Breast epithelium (tissue), 4 donors: ENCODE measurements at regions not wholly inside any gene's neighbourhood (a gene's known extent, or its start where the extent isn't known, plus 50 kb on each side); places are given as distances from the start of the nearest gene placed in this dataset.

ENCODE experiments used
- DNase-seq, 2 donors: peaks; one replicate each; pipeline ENCODE4 v3.0.0-alpha.2; 2019; ENCODE audit warnings: low spot score in 2 of 2
- H3K27ac ChIP-seq, 2 donors: fragments of 200-600 bp; sonication (generic) in 1 of 2; one replicate each; pipeline ENCODE4 v1.5.1; 2016 to 2019; ENCODE audit warnings: mild to moderate bottlenecking in 1 of 2
- H3K27me3 ChIP-seq, 2 donors: fragments of 200-600 bp; sonication (generic) in 1 of 2; one replicate each; pipeline versions ENCODE4 v1.5.1 to v1.6.0; 2017 to 2019; ENCODE audit warnings: control low read depth in 1 of 2, mild to moderate bottlenecking in 1 of 2
- H3K36me3 ChIP-seq: fragments of 200-600 bp; one replicate; pipeline ENCODE4 v1.5.1; 2019
- H3K4me1 ChIP-seq, 2 donors: fragments of 200-600 bp; sonication (generic); one replicate each; pipeline ENCODE4 v1.5.1; 2016 to 2019; ENCODE audit warnings: control low read depth in 1 of 2
- H3K4me3 ChIP-seq, 3 donors: fragments of 200-600 bp; sonication (generic); 1 replicate in 2 of 3; 2 replicates in 1 of 3; pipeline ENCODE4 v1.5.1; 2016 to 2019; ENCODE audit warnings: mild to moderate bottlenecking in 3 of 3, moderate library complexity in 2 of 3
- H3K9me3 ChIP-seq, 2 donors: fragments of 200-600 bp; sonication (generic) in 1 of 2; one replicate each; pipeline ENCODE4 v1.5.1; 2016 to 2019; ENCODE audit warnings: control low read depth in 1 of 2
- CTCF ChIP-seq, 3 donors: fragments of 450-650 bp; IDR thresholded peaks; one replicate each; pipeline ENCODE4 v1.5.1; 2016 to 2017; ENCODE audit warnings: antibody characterized with exemption in 3 of 3, mild to moderate bottlenecking in 3 of 3, moderate library complexity in 3 of 3
- POLR2A ChIP-seq: fragments of 450-650 bp; IDR thresholded peaks from one replicate; pipeline ENCODE4 v1.6.1; 2016; ENCODE audit warnings: antibody characterized with exemption, mild to moderate bottlenecking, moderate library complexity
- POLR2AphosphoS5 ChIP-seq, 3 donors: sonication (generic); formaldehyde crosslinking; IDR thresholded peaks; one replicate each; pipeline ENCODE4 v1.6.1; 2017; ENCODE audit warnings: antibody characterized with exemption in 3 of 3
- intact Hi-C: fragments of 100-400 bp; cut with DNase I; formaldehyde crosslinking; loops from one replicate; pipeline ENCODE4 v1.15.1; 2023; ENCODE audit warnings: low total_unique reads

GRCh38 chr10:4102802-4103344 lies 317.9 kb upstream of the KLF6 start:
- no peak for TF ChIP-seq POLR2A
- TF ChIP-seq CTCF (IDR thresholded peaks at IDR 0.05), result no peak
- no peak for TF ChIP-seq POLR2AphosphoS5 (IDR thresholded peaks at IDR 0.05)
- no peaks in the 10 kb centered on the region for H3K27me3 ChIP-seq
- no peaks in the 10 kb centered on the region for H3K9me3 ChIP-seq
- H3K4me1 ChIP-seq, result no peaks in the 10 kb centered on the region
- no peak overlapping the region for H3K27ac ChIP-seq
- no peaks in the 10 kb centered on the region for H3K36me3 ChIP-seq
- no peak for DNase-seq
- H3K4me3 ChIP-seq, result no peak overlapping the region
- intact Hi-C loops, result no loop called here

DNA sequence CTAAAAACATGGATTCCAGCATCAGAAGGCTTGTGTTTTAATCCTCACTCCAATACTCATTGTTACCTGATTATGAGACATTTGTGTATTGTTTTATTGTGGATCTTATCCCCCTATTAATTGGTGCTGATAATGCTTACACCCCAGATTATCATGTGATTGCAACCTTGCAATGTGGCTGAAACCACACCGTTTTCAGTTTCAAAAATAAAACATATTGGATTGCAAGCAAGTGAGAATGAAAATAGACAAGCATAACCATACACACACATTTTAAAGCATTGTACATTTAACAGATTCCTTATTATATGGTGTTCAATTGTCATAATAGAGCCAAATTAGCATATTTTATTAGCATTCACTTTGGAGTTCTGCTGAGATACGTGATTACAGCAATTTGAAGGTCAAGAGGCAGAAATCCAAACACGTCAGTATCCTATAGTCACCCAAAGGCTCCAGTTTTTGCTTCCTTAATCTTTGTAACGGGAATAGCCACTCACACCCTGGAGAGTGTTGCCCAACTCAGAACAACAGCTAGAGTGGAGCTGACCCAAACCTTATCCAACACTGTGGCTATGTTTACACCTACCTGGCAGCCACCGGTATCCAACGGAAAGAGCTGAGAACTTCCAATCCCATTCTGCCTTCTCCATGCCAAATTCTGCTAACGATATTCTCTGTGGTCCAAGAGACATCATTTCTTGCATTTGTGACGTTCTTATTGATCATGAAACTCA lies 317.1 kb upstream of the KLF6 start:
- Histone ChIP-seq H3K36me3 (no peaks in the 10 kb centered on the region), H3K27ac (no peak overlapping the region), H3K9me3 (no peaks in the 10 kb centered on the region), H3K4me1 (no peaks in the 10 kb centered on the region), H3K27me3 (no peaks in the 10 kb centered on the region), H3K4me3 (no peak overlapping the region)
- TF ChIP-seq POLR2A, result no peak
- no peak for TF ChIP-seq POLR2AphosphoS5 (IDR thresholded peaks at IDR 0.05)
- no peak for TF ChIP-seq CTCF (IDR thresholded peaks at IDR 0.05)
- no peak for DNase-seq
- intact Hi-C loops, result no loop called here

DNA sequence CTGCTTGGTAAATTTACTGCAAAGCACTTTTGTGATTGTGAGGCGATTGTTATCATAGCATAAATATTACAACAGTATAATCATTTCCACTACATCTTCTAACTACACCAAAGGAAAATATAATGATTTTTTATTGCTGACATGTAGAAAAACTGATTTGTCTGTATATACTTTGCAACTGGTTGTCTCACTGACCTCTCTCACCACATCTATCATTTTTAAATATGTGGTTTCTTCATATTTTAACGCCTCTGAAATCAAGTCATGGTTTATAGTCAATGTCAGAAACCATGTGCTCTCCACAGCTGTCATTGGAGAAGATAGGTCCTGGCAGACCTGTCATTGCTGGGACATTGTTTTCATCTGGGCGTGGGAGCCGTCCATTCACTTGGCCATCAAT lies 315.4 kb upstream of the KLF6 start:
- Histone ChIP-seq H3K36me3 (no peaks in the 10 kb centered on the region), H3K4me1 (no peaks in the 10 kb centered on the region), H3K27me3 (no peaks in the 10 kb centered on the region), H3K4me3 (no peak overlapping the region), H3K27ac (no peak overlapping the region), H3K9me3 (no peaks in the 10 kb centered on the region)
- intact Hi-C loops, result no loop called here
- TF ChIP-seq POLR2AphosphoS5 (IDR thresholded peaks at IDR 0.05) (no peak), CTCF (IDR thresholded peaks at IDR 0.05) (no peak), POLR2A (no peak)
- DNase-seq, result no peak

DNA sequence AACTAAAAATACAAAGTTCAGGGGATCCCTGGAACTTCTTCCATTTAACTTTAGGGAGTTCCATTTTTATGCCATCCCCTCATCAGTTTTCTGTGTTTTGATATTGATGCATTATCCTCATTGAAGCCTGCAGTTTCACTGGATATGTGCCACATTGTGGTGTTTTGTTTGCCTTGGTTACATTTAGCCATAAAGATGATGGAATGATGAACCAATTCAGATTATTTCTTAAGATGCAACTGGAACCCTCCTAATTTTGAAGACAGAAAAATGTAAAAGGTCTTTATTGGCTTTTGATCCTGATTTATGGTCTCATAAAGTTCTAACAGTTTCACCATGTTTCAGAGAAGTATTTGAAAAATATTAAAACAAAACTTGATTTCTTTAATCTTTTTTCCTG lies 314.2 kb upstream of the KLF6 start:
- intact Hi-C loops, result no loop called here
- no peak overlapping the region for H3K27ac ChIP-seq
- TF ChIP-seq CTCF (IDR thresholded peaks at IDR 0.05), result no peak
- no peak for TF ChIP-seq POLR2AphosphoS5 (IDR thresholded peaks at IDR 0.05)
- no peak for TF ChIP-seq POLR2A
- no peaks in the 10 kb centered on the region for H3K4me1 ChIP-seq
- H3K4me3 ChIP-seq, result no peak overlapping the region
- H3K36me3 ChIP-seq, result no peaks in the 10 kb centered on the region
- no peaks in the 10 kb centered on the region for H3K27me3 ChIP-seq
- no peaks in the 10 kb centered on the region for H3K9me3 ChIP-seq
- no peak for DNase-seq

DNA sequence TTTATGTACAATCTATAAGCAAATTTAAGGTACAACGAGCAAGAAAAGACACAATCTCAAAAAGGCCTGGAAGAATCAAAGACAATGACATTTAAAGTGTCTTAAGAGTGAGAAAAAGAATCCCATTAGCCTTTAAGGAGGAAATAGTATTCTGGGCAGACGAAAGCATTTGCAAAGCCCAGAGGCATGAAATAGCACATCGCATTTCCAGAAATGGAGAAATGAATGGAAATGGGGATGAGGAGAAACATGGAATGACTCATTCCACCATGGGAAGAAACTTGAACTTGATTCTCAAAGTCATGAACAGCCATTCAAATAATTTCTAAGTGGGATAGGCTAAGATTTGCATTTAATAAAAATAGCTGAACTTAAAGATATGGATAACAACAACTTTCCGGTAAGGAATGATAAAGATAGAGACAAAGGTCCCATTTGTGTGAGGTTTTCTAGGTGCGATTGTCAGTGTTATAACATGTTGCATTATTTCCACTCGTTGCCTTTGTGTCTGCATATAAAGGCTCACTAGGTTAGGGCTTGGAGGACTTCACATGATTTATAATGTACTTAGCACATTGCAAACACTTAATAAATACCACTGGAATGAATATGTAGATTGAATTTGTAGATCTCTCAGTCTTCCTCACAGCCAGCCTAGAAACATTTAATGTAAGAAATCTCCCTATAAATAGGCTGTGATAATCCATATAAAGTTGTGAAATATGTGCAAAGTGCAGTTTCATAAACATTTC lies 310.3 kb upstream of the KLF6 start:
- Histone ChIP-seq H3K36me3 (no peaks in the 10 kb centered on the region), H3K27me3 (no peaks in the 10 kb centered on the region), H3K9me3 (no peaks in the 10 kb centered on the region), H3K4me1 (no peaks in the 10 kb centered on the region), H3K4me3 (no peak overlapping the region), H3K27ac (no peak overlapping the region)
- DNase-seq, result no peak
- TF ChIP-seq POLR2A (no peak), POLR2AphosphoS5 (IDR thresholded peaks at IDR 0.05) (no peak), CTCF (IDR thresholded peaks at IDR 0.05) (no peak)
- intact Hi-C loops, result no loop called here
